ENCODE measurements at regions not wholly inside any gene's neighbourhood (a gene's known extent, or its start where the extent isn't known, plus 50 kb on each side); places are given as distances from the start of the nearest gene placed in this dataset.
"Not testable (repeated sequence)": the region's sequence is repeated elsewhere in the genome, so short reads cannot be mapped to it uniquely, and the experiment has no call there.

- DNase-seq: no peak
Measured at GRCh38 chr5:98231089-98231488, 542.4 kb upstream of the RGMB start.

- DNase-seq: not testable (repeated sequence)
Measured at GRCh38 chr5:98237794-98238193, 535.7 kb upstream of the RGMB start.

DNA sequence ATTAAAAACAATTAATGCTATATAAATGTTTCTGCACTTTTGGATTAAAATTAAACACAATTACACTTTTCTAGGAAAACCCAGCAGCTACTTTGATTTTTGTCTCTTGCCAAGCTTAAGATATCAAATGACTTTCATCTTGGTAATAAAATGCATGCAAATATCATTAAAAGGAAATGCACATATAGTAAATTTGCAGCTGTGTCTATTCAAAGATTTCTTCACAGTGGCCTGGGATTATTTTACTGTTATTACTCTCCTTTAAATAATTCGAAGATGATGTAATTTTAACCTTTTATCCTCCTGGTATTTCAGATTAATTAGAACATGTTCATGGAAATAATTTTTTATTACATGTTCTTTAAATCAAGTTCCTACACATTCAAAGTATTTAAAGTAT, 529.5 kb upstream of the RGMB start:
- DNase-seq: no peak

DNA sequence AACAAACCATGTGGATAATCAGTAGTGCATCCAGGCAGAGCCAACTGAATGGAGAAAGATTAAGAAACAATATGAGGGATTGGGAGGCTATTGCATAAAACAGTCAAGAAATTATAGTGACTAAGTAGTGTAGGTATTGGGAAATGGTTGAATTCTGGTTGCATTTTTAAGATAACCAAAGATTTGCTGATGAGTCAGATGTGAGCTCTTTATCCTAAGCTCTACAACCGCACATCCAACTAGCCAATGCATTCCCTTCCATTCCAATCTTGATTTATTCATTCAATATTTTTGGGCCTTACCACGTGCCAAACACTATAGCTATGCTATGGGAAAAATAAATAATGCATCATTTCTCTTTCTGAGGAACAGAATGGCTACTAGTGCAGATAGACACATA, 524.5 kb upstream of the RGMB start:
- no peak for DNase-seq

DNA sequence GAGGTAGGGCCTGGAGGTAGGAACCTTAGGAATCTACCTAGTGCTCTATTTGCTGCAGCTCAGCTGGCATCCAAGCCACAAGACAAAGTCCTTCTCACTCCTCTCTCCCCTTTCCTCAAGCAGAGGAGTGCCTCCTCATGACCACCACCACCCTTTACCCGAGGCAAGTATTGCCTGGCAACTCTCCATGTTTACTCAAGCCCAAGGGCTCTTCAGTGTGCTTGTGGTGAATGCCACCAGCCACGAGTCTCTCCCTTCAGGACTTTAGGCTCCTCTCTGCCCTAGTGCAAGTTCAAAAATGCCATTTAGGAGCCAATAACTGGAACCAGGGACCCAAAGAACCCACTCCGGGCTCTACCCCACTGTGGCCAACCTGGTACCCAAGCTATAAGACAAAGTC, 514.5 kb upstream of the RGMB start:
- DNase-seq: no peak

DNA sequence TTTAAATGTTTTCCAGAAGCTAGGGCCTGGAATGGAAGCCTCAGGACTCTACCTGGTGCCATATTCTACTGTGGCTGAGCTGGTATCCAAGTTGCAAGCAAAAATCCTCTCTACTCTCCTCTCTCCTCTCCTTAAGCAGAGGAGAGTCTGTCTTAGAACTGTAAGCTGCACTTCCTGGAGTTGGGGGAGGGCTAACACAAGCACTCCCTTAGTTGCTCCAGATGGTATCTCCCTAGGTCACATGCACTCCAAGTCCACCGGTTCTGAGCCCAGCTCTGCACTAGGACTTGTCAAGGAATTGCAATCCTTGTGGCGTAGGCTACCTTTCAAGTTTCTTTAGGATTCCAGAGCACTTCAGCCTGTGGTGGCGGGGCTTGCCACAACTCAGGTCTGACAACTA, 513.9 kb upstream of the RGMB start:
- no peak for DNase-seq

DNA sequence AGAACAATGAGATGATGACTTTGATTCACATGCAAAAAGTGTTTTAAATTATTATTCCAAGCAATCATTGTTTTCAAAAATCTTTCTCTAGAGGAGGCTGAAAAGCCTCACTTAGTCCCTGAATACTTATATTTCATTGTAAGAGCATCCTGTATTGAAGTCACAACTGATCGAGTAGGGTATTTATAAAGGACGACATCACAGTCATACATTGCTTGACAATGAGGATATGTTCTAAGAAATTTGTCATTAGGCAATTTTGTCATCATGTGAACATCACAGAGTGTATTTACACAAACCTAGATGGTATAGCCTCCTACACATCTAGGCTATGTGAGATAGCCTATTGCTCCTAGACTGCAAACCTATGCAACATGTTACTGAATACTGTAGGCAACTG, 510.4 kb upstream of the RGMB start:
- DNase-seq: no peak

- DNase-seq: no peak
Measured at GRCh38 chr5:98268162-98268860, 505.2 kb upstream of the RGMB start.

DNA sequence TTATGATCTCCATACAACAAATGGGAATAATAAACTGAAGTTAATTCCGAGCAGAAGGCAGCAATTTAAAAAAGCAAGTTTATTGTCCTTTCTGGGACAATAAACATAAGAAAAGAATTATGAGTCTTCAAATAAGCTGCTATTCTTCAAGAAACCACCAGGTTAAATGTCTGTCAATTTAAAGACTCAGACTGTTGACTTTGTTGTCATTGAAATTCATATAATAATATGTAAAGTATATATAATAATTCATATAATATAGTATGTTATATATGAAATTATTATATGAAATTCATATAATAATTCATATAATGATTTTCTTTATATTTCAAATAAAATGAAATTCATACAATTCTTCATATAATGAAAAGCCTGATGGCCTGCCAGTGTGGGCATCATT, 497.5 kb upstream of the RGMB start:
- no peak for DNase-seq

- no peak for DNase-seq
Measured at GRCh38 chr5:98282521-98282920, 490.9 kb upstream of the RGMB start.

GRCh38 chr5:98292496-98292895, 481.0 kb upstream of the RGMB start:
- no peak for DNase-seq

GRCh38 chr5:98296426-98296825, 477.0 kb upstream of the RGMB start:
- DNase-seq: no peak

DNA sequence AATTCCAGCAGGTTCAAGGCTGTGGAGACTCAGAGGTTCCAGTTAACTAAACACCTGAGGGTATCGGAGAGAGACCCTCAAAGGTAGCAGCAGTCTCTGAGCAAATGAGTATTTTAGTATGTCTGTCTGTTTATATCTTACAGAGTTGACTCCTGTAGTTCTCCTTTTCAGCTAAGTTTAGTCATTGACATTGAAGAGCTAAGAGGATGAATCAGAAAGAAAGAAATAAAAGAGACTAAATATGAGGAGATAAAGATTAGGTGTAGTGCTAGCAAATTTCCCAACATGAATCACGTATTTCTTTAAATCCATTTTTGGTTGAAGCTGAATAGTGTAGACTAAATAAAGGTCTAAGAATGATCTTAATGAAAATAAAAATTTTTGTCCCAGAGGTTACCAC, 474.0 kb upstream of the RGMB start:
- no peak for DNase-seq

DNA sequence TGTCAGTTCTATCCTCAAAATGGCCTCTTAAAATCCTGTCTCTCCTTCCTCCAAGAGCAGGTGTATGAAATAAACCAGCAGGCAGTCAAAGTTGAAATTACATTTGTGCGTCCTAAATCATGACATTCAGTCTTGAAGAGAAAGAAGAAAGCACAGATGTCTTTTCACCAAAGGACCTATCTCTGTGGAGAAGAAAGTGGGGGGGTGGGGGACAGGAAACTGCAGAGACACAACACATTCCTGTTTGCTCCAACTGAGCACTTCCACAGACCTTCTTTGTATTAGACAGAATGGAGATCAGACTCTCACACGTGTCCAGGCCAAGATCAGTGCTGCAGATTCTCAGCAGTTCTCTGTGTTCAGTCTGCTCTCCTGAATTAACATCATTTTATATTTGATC, 471.9 kb upstream of the RGMB start:
- no peak for DNase-seq

DNA sequence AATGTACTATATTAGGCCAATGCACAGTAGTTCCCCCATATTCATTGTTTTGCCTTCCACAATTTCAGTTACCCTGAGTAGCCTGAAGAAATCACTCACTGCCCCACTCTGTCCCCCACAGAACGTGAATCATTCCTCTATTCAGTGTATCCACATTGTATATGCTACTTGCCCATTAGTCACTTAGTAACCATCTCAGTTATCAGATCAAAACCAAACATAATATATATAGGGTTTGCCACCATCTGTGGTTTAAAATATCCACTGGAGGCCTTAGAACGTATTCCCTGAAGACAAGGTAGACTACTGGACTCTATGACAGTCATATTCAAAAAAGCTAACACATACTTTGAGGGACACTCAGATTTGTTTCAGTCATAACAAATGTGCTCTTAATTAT, 465.7 kb upstream of the RGMB start:
- no peak for DNase-seq

- DNase-seq: no peak
Measured at GRCh38 chr5:98308231-98308630, 465.2 kb upstream of the RGMB start.

DNA sequence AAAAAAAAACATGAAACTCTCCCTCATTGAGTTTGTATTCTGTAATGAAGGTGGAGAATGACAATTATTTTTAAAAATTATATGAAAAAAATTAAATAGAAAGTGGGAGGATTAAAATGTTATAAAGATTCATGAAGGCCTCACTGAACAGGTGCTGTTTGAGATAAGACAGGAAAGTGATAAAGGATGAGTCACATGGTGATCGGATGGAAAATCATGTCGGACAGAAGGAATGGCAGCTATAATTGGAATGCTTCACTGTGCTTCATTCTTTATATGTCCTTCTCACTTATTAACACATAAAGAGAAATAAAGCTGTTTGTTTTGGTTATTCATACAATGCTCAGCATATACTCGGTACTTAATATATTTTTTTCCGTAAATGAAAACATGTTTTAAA, 464.5 kb upstream of the RGMB start:
- DNase-seq: no peak

DNA sequence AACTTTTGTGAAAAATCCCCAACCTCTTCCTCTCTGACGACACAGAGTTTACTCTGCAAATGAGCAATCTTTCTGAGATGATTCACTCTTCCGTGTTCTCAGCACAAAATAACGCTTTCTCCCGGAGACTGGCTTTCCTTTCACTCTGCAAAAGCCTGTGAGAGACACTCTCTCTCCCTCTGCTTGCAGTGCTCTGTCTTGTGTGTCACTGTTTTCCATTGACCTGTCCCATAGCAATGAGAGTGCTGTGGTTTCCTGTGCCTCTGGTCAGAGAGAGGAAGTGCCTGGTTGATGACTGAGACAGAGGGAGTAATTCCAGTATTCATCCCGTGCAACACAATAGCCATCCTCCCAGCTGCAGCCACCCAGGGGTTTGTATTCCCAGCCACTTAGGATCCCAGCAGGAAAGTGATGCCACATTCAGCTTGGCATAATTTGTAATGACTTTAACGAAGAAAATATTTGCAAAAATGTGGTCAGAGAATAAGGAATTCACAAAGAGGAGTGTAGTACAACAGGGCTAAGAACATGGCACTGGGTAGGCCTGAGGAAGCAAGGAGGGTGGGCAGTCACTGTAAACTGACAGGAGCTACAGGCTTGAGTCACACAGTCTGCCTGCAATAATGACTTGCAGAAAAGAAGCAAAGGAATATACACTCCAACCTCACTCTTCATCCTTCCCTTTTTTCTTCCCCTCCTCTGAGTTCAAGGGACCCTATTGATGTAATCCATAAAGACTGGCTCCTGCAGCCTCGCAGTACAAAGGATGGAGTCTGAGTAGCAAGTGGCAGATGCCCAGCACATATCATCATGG, 463.5 kb upstream of the RGMB start:
- DNase-seq: peak; percentile 20 to 21

DNA sequence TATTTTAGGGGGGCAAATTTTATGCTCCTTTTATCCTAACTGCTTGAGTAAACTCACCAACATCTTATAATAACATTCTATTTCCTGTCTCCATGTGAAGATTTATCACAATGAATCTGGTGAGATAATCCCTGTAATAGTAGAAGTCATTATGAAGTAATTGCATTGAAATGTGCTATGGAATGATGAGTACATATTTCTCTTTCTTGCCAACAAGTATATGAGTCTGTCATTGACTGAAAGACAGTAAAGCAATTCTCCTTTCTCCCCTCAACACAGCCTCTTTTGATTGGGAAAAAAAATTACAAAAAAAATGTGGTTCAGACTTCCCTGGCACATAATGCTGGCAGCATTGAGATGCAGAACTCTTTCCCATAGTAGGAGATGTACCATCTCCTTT, 459.2 kb upstream of the RGMB start:
- DNase-seq: no peak

DNA sequence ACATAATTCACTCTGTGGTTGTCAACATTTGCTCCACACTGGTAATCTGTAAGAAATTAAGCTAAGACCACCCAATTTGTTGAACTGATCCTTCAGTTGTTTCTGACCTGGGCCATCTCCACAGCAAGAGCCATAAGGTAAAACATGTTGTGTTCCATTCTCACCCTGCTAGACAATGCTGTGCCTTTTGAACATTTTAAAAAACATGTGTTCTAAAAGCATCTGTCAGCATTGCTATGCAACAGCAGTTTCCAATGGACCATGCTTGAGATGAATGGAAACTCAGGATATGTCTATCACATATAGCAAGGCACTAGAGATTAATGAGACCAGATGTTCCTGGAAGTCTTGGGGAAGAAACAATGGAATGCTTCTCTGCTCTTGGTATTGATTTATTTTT, 455.1 kb upstream of the RGMB start:
- DNase-seq: no peak

DNA sequence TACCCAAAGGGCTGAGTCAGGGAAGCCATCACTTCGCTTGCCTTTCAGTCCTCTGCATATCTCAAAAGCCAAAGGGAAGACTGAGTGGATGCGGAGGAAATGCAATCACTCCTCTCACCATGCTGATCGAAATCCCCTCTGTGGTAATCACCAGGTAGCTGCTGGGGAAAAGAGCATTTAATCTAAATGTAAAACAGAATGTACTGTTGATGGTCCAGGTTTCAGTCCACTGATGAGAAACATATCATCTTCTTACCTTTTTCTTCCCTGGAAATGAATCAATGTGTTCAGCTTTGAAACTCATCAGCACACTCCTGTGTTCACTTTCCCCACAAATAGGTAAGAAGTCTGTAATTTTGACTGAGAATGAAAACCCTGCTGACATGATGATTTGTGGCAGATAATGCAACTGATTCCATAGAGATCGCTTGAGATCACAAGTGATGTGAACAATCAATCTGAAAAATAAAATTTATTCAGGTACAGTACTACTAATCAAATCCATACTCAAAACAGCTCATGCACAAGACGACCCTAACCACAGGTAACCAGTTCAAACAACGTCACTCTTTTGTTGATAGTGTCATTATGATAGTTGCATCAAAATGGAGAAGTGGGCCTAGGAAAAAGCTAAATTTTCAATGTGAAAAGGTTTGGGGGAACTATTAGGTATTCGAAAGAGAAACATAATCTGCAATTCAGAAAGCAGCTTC, 454.0 kb upstream of the RGMB start:
- no peak for DNase-seq

GRCh38 chr5:98320343-98320742, 453.1 kb upstream of the RGMB start:
- DNase-seq: no peak

- no peak for DNase-seq
Measured at GRCh38 chr5:98321361-98321760, 452.1 kb upstream of the RGMB start.

DNA sequence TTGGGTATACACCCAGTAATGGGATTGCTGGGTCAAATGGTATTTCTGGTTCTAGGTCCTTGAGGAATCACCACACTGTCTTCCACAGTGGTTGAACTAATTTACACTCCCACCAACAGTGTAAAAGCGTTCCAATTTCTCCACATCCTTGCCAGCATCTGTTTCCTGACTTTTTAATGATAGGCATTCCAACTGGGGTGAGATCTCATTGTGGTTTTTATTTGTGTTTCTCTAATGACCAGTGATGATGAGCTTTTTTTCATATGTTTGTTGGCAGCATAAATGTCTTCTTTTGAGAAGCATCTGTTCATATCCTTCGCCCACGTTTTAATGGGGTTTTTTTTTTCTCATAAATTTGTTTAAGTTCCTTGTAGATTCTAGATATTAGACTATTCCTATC, 448.3 kb upstream of the RGMB start:
- DNase-seq: not testable (repeated sequence)

Measured in activated T-cell treated with anti-CD3 and anti-CD28 coated beads, Interleukin-2, amount 50 U/mL, for 48 hours (primary cell).